ENCODE measurements at regions not wholly inside any gene's neighbourhood (a gene's known extent, or its start where the extent isn't known, plus 50 kb on each side); places are given as distances from the start of the nearest gene placed in this dataset.

DNA sequence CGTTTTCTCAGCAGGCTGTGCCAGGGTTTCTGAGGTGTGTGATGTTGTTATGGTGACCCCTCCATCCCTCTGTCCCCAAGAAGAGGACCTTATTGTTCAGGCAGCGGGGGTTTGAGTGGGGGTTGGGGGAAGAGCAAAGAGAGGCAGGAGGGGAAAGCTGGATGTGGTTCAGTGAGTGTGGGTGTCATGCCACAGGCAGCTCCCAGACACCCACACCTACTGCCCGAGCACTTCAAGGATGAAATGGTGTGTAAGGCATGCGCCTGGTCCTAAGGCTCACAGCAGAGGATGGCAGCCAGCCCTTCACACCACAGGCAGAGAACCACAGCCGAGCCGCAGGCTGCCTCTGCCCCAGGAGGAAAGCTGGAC is 49.9 kb upstream of the STUM start:
- TF ChIP-seq EP300 (IDR thresholded peaks at IDR 0.05; ENCODE audit: borderline replicate concordance in 1 of 2, low read depth in 1 of 2, low read length in 1 of 2) (no peak), MXI1 (IDR thresholded peaks at IDR 0.05; ENCODE audit: low read depth, low read length) (no peak)
- TF ChIP-seq, protein P1, sequence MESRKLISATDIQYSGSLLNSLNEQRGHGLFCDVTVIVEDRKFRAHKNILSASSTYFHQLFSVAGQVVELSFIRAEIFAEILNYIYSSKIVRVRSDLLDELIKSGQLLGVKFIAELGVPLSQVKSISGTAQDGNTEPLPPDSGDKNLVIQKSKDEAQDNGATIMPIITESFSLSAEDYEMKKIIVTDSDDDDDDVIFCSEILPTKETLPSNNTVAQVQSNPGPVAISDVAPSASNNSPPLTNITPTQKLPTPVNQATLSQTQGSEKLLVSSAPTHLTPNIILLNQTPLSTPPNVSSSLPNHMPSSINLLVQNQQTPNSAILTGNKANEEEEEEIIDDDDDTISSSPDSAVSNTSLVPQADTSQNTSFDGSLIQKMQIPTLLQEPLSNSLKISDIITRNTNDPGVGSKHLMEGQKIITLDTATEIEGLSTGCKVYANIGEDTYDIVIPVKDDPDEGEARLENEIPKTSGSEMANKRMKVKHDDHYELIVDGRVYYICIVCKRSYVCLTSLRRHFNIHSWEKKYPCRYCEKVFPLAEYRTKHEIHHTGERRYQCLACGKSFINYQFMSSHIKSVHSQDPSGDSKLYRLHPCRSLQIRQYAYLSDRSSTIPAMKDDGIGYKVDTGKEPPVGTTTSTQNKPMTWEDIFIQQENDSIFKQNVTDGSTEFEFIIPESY (IDR thresholded peaks at IDR 0.05; ENCODE audit: borderline replicate concordance, low read depth) = no peak
